Astrocyte (in vitro differentiated cells and primary cell): ENCODE measurements at regions not wholly inside any gene's neighbourhood (a gene's known extent, or its start where the extent isn't known, plus 50 kb on each side); places are given as distances from the start of the nearest gene placed in this dataset.
A peak's percentile ranks its signal among the peaks of the same experiment; 100 is the strongest.

Experiments used
- DNase-seq: peaks from one replicate; pipeline ENCODE4 v3.0.0-alpha.2; 2010; ENCODE audit warnings: low read depth
- FAIRE-seq: peaks from 2 replicates; lab custom pipeline; 2011; peaks lifted over from hg19 to GRCh38; lab: Jason Lieb, UNC
- H2AFZ ChIP-seq: 2 replicates; pipeline ENCODE4 v1.6.0; 2012; ENCODE audit warnings: low read depth, low read length, inconsistent platforms
- H3K27ac ChIP-seq: 2 replicates; pipeline ENCODE4 v1.5.1; 2011; ENCODE audit warnings: low read depth, low read length, inconsistent platforms
- H3K27me3 ChIP-seq: 2 replicates; pipeline ENCODE4 v1.6.0; 2011; ENCODE audit warnings: low read length, inconsistent platforms; ENCODE audit not compliant: insufficient read depth
- H3K36me3 ChIP-seq: 2 replicates; pipeline ENCODE4 v1.5.1; 2011; ENCODE audit warnings: low read length, inconsistent platforms; ENCODE audit not compliant: insufficient read depth
- H3K4me1 ChIP-seq: 2 replicates; pipeline ENCODE4 v1.5.1; 2011; ENCODE audit warnings: low read length, inconsistent platforms; ENCODE audit not compliant: insufficient read depth
- H3K4me2 ChIP-seq: 2 replicates; pipeline ENCODE4 v1.6.0; 2012; ENCODE audit warnings: low read length, inconsistent platforms
- H3K4me3 ChIP-seq: 2 replicates; pipeline ENCODE4 v1.5.1; 2011; ENCODE audit warnings: low read depth, mild to moderate bottlenecking, low read length, inconsistent platforms; ENCODE audit not compliant: insufficient read depth
- H3K79me2 ChIP-seq: 2 replicates; pipeline ENCODE4 v1.6.0; 2012; ENCODE audit warnings: mild to moderate bottlenecking, low read length, inconsistent platforms; ENCODE audit not compliant: insufficient read depth
- H3K9ac ChIP-seq: 2 replicates; pipeline ENCODE4 v1.6.0; 2012; ENCODE audit warnings: mild to moderate bottlenecking, low read length, inconsistent platforms
- H3K9me3 ChIP-seq: 2 replicates; pipeline ENCODE4 v1.5.1; 2012; ENCODE audit warnings: low read depth, mild to moderate bottlenecking, low read length, inconsistent platforms; ENCODE audit not compliant: insufficient read depth
- H4K20me1 ChIP-seq: 2 replicates; pipeline ENCODE4 v1.6.0; 2012; ENCODE audit warnings: low read length, inconsistent platforms; ENCODE audit not compliant: insufficient read depth
- H3K27ac Mint-ChIP-seq: one replicate; pipeline ENCODE4 v1.8.0; 2021; ENCODE audit warnings: mild to moderate bottlenecking, mixed read lengths; ENCODE audit not compliant: unreplicated experiment
- H3K27me3 Mint-ChIP-seq: one replicate; pipeline ENCODE4 v1.8.0; 2021; ENCODE audit warnings: low read depth, mixed read lengths; ENCODE audit not compliant: unreplicated experiment
- H3K36me3 Mint-ChIP-seq: one replicate; pipeline ENCODE4 v1.8.0; 2021; ENCODE audit warnings: low read depth, mixed read lengths; ENCODE audit not compliant: unreplicated experiment
- H3K4me1 Mint-ChIP-seq: one replicate; pipeline ENCODE4 v1.8.0; 2021; ENCODE audit warnings: low read depth, mixed read lengths; ENCODE audit not compliant: unreplicated experiment
- H3K4me3 Mint-ChIP-seq: one replicate; pipeline ENCODE4 v1.8.0; 2021; ENCODE audit warnings: mild to moderate bottlenecking, moderate library complexity, mixed read lengths; ENCODE audit not compliant: unreplicated experiment
- H3K9me3 Mint-ChIP-seq: one replicate; pipeline ENCODE4 v1.8.0; 2021; ENCODE audit warnings: mild to moderate bottlenecking, mixed read lengths; ENCODE audit not compliant: unreplicated experiment
- EZH2 ChIP-seq: IDR thresholded peaks from 2 replicates; pipeline ENCODE4 v1.6.1; 2012; ENCODE audit warnings: mild to moderate bottlenecking, low read length, inconsistent platforms; ENCODE audit not compliant: insufficient read depth
- TF ChIP-seq, protein P1 (sequence below): IDR thresholded peaks from 2 replicates; pipeline ENCODE4 v1.5.1; 2011; ENCODE audit warnings: low read depth, mild to moderate bottlenecking, inconsistent platforms, low read length, moderate library complexity; ENCODE audit not compliant: insufficient read depth

GRCh38 chr10:78461333-78461732 lies 427.7 kb downstream of the RPS24 start:
- Mint-ChIP-seq H3K9me3 (no peaks in the 10 kb centered on the region), H3K27ac (no peak overlapping the region), H3K4me3 (no peak overlapping the region), H3K36me3 (no peaks in the 10 kb centered on the region), H3K27me3 (peaks cover 21% of the 10 kb centered on the region), H3K4me1 (peaks cover 18% of the 10 kb centered on the region)
- no peak for DNase-seq
- Histone ChIP-seq H3K9me3 (no peaks in the 10 kb centered on the region), H3K4me3 (no peak overlapping the region), H3K27me3 (peaks cover 6% of the 10 kb centered on the region), H3K79me2 (no peaks in the 10 kb centered on the region), H3K4me2 (no peak overlapping the region), H3K36me3 (no peaks in the 10 kb centered on the region), H3K27ac (no peak overlapping the region), H4K20me1 (no peaks in the 10 kb centered on the region), H2AFZ (no peak overlapping the region), H3K4me1 (peaks cover 29% of the 10 kb centered on the region), H3K9ac (no peak overlapping the region)
- no peak for FAIRE-seq
- TF ChIP-seq, protein P1, sequence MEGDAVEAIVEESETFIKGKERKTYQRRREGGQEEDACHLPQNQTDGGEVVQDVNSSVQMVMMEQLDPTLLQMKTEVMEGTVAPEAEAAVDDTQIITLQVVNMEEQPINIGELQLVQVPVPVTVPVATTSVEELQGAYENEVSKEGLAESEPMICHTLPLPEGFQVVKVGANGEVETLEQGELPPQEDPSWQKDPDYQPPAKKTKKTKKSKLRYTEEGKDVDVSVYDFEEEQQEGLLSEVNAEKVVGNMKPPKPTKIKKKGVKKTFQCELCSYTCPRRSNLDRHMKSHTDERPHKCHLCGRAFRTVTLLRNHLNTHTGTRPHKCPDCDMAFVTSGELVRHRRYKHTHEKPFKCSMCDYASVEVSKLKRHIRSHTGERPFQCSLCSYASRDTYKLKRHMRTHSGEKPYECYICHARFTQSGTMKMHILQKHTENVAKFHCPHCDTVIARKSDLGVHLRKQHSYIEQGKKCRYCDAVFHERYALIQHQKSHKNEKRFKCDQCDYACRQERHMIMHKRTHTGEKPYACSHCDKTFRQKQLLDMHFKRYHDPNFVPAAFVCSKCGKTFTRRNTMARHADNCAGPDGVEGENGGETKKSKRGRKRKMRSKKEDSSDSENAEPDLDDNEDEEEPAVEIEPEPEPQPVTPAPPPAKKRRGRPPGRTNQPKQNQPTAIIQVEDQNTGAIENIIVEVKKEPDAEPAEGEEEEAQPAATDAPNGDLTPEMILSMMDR, result no peak
- no peak for TF ChIP-seq EZH2

DNA sequence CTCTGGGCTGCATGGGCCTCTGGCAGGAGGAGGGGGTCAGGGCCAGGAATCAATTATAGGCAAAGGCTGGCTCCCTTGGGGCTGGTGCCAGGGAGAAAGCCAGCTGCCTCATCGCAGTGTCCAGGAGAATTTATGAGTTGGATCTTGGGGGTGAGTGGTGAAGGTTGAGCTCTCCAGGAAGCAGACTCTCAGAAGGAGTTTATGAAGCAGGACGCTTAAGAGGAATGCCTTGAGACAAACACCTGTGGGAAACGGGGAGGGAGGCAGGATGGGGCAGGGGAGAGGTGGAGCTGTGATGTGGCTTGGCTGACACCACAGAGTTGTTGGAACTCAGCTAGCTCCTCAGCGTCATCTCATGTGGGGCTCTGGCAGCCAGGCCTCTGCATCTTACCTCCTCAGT lies 428.5 kb downstream of the RPS24 start:
- Histone ChIP-seq H3K9me3 (no peaks in the 10 kb centered on the region), H3K4me2 (no peak overlapping the region), H3K79me2 (no peaks in the 10 kb centered on the region), H3K4me3 (no peak overlapping the region), H4K20me1 (no peaks in the 10 kb centered on the region), H3K36me3 (no peaks in the 10 kb centered on the region), H2AFZ (no peak overlapping the region), H3K27me3 (peaks cover 6% of the 10 kb centered on the region), H3K27ac (no peak overlapping the region), H3K9ac (no peak overlapping the region), H3K4me1 (peaks cover 26% of the 10 kb centered on the region)
- Mint-ChIP-seq H3K27me3 (peaks cover 18% of the 10 kb centered on the region), H3K36me3 (no peaks in the 10 kb centered on the region), H3K27ac (no peak overlapping the region), H3K4me3 (no peak overlapping the region), H3K9me3 (no peaks in the 10 kb centered on the region), H3K4me1 (peaks cover 18% of the 10 kb centered on the region)
- DNase-seq, result peak; percentile 43
- FAIRE-seq, result no peak
- TF ChIP-seq EZH2, result no peak
- TF ChIP-seq, protein P1, result no peak

DNA sequence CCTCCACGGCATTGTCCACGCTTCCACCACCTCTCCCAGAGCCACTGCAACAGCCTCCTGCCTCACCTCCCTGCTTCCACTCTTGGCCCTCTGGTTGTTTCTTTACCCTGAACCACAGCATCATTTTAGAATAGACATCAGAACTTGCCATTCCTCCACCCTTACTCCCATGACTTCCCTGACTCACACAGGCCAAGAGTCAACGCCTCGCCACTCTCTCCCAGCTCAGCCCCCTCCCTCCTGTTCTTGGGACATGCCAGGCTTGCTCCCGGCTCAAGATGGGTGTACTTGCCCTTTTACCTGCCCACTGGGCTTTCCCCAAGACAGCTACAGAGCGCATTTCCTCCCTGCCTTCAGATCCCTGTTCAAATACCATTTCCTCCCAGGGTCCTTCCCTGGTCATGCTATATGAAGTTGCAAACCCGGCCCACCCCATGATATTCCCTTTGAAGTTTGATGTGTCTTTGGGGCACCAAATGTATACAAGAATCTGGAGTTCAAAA lies 429.1 kb downstream of the RPS24 start:
- H3K4me3 Mint-ChIP-seq, result no peak overlapping the region
- Histone ChIP-seq H3K9ac (no peak overlapping the region), H3K27me3 (peaks cover 6% of the 10 kb centered on the region), H3K36me3 (no peaks in the 10 kb centered on the region), H3K9me3 (no peaks in the 10 kb centered on the region), H3K4me2 (no peak overlapping the region), H3K27ac (no peak overlapping the region), H4K20me1 (no peaks in the 10 kb centered on the region), H3K79me2 (no peaks in the 10 kb centered on the region), H3K4me1 (peaks cover 20% of the 10 kb centered on the region), H3K4me3 (no peak overlapping the region), H2AFZ (no peak overlapping the region)
- TF ChIP-seq EZH2, result no peak
- TF ChIP-seq, protein P1, result no peak
- no peak for FAIRE-seq
- no peaks in the 10 kb centered on the region for H3K36me3 Mint-ChIP-seq
- peaks cover 15% of the 10 kb centered on the region for H3K27me3 Mint-ChIP-seq
- peaks cover 17% of the 10 kb centered on the region for H3K4me1 Mint-ChIP-seq
- no peaks in the 10 kb centered on the region for H3K9me3 Mint-ChIP-seq
- peak; percentile 26 for DNase-seq
- H3K27ac Mint-ChIP-seq, result no peak overlapping the region
